ENCODE measurements at regions not wholly inside any gene's neighbourhood (a gene's known extent, or its start where the extent isn't known, plus 50 kb on each side); places are given as distances from the start of the nearest gene placed in this dataset.

DNA sequence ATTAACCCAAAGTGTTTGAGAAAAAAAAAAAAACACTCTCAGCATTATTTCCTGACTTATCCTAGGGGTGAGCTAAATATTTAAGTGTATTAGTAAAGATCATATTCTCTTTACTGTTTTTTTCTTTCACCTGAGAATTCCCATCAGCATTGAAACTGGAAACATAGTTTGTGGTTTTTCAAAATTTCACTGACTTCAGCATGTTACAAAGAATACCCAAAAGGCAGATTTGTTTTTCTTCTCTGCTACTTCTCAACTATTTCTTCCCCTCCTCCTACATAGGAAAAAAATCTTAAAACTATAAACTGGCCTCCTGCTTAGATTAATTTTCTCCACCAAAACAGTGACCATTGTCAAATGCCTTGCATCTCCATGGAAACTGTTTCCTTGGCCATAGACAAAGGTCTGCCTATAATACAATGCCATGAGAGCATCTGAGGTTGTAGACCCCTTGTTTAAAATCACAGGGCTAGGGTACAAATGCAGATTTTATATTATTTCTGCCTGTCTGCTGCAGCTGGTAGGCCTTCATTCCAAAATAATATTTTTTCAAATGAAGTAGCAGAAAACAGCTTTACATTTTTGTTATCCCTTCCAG is 179.7 kb upstream of the GALNT5 start:
- TF ChIP-seq CTCF (conservative IDR thresholded peaks at IDR 0.05; ENCODE audit: low read depth in 2 of 2) (no peak), EZH2phosphoT487 (IDR thresholded peaks at IDR 0.05; ENCODE audit: unreplicated experiment) (no peak), EZH2 (IDR thresholded peaks at IDR 0.05; ENCODE audit: low read depth, unreplicated experiment) (no peak), CREB1 (CRISPR knock-in tag; IDR thresholded peaks at IDR 0.05; ENCODE audit: low read depth) (no peak), REST (IDR thresholded peaks at IDR 0.05; ENCODE audit: unreplicated experiment) (no peak), ZNF114 (CRISPR knock-in tag; IDR thresholded peaks at IDR 0.05) (no peak), POLR2AphosphoS5 (IDR thresholded peaks at IDR 0.05; ENCODE audit: low read depth) (no peak), JUNB (IDR thresholded peaks at IDR 0.05; ENCODE audit: unreplicated experiment) (no peak)
